ENCODE measurements at regions not wholly inside any gene's neighbourhood (a gene's known extent, or its start where the extent isn't known, plus 50 kb on each side); places are given as distances from the start of the nearest gene placed in this dataset.

- H3K36me3 Mint-ChIP-seq (ENCODE audit: low read depth, unreplicated experiment) = no peaks in the 10 kb centered on the region
- no peak for TF ChIP-seq CTCF (IDR thresholded peaks at IDR 0.05; ENCODE audit: unreplicated experiment)
- peaks cover 1% of the 10 kb centered on the region for H3K27me3 Mint-ChIP-seq (ENCODE audit: unreplicated experiment)
- H3K27ac Mint-ChIP-seq (ENCODE audit: unreplicated experiment) = no peak overlapping the region
- H3K4me3 Mint-ChIP-seq (ENCODE audit: unreplicated experiment) = no peak overlapping the region
- peaks cover 8% of the 10 kb centered on the region for H3K4me1 Mint-ChIP-seq (ENCODE audit: unreplicated experiment)
- DNase-seq (ENCODE audit: low spot score) = no peak
- H3K9me3 Mint-ChIP-seq (ENCODE audit: unreplicated experiment) = no peaks in the 10 kb centered on the region
These were observed 255.7 kb upstream of the JUN start for GRCh38 chr1:59039551-59039950.

GRCh38 chr1:59040486-59040885 lies 256.4 kb upstream of the FGGY start:
- no peak for TF ChIP-seq CTCF (IDR thresholded peaks at IDR 0.05; ENCODE audit: unreplicated experiment)
- H3K4me1 Mint-ChIP-seq (ENCODE audit: unreplicated experiment) = peaks cover 16% of the 10 kb centered on the region
- peaks cover 1% of the 10 kb centered on the region for H3K27me3 Mint-ChIP-seq (ENCODE audit: unreplicated experiment)
- DNase-seq (ENCODE audit: low spot score) = no peak
- no peak overlapping the region for H3K4me3 Mint-ChIP-seq (ENCODE audit: unreplicated experiment)
- no peak overlapping the region for H3K27ac Mint-ChIP-seq (ENCODE audit: unreplicated experiment)
- no peaks in the 10 kb centered on the region for H3K36me3 Mint-ChIP-seq (ENCODE audit: low read depth, unreplicated experiment)
- H3K9me3 Mint-ChIP-seq (ENCODE audit: unreplicated experiment) = no peaks in the 10 kb centered on the region

- H3K4me1 Mint-ChIP-seq (ENCODE audit: unreplicated experiment) = peaks cover 27% of the 10 kb centered on the region
- no peak for TF ChIP-seq CTCF (IDR thresholded peaks at IDR 0.05; ENCODE audit: unreplicated experiment)
- DNase-seq (ENCODE audit: low spot score) = no peak
- H3K9me3 Mint-ChIP-seq (ENCODE audit: unreplicated experiment) = no peaks in the 10 kb centered on the region
- H3K4me3 Mint-ChIP-seq (ENCODE audit: unreplicated experiment) = no peak overlapping the region
- peaks cover 1% of the 10 kb centered on the region for H3K27me3 Mint-ChIP-seq (ENCODE audit: unreplicated experiment)
- H3K27ac Mint-ChIP-seq (ENCODE audit: unreplicated experiment) = no peak overlapping the region
- H3K36me3 Mint-ChIP-seq (ENCODE audit: low read depth, unreplicated experiment) = no peaks in the 10 kb centered on the region
These were observed 255.1 kb upstream of the FGGY start for GRCh38 chr1:59041646-59042277.

GRCh38 chr1:59043796-59044195 lies 253.1 kb upstream of the FGGY start:
- no peak for DNase-seq (ENCODE audit: low spot score)
- Mint-ChIP-seq H3K4me3 (ENCODE audit: unreplicated experiment) (no peak overlapping the region), H3K36me3 (ENCODE audit: low read depth, unreplicated experiment) (peaks cover 10% of the 10 kb centered on the region), H3K9me3 (ENCODE audit: unreplicated experiment) (no peaks in the 10 kb centered on the region), H3K27ac (ENCODE audit: unreplicated experiment) (no peak overlapping the region), H3K27me3 (ENCODE audit: unreplicated experiment) (peaks cover 5% of the 10 kb centered on the region), H3K4me1 (ENCODE audit: unreplicated experiment) (peaks cover 30% of the 10 kb centered on the region)
- no peak for TF ChIP-seq CTCF (IDR thresholded peaks at IDR 0.05; ENCODE audit: unreplicated experiment)

- no peak for DNase-seq (ENCODE audit: low spot score)
- TF ChIP-seq CTCF (IDR thresholded peaks at IDR 0.05; ENCODE audit: unreplicated experiment) = no peak
- H3K4me1 Mint-ChIP-seq (ENCODE audit: unreplicated experiment) = peaks cover 30% of the 10 kb centered on the region
- peaks cover 10% of the 10 kb centered on the region for H3K36me3 Mint-ChIP-seq (ENCODE audit: low read depth, unreplicated experiment)
- H3K9me3 Mint-ChIP-seq (ENCODE audit: unreplicated experiment) = no peaks in the 10 kb centered on the region
- no peak overlapping the region for H3K27ac Mint-ChIP-seq (ENCODE audit: unreplicated experiment)
- peaks cover 5% of the 10 kb centered on the region for H3K27me3 Mint-ChIP-seq (ENCODE audit: unreplicated experiment)
- no peak overlapping the region for H3K4me3 Mint-ChIP-seq (ENCODE audit: unreplicated experiment)
These were observed 252.3 kb upstream of the FGGY start for GRCh38 chr1:59044535-59045121.

Measured in endothelial cell (in vitro differentiated cells).